ENCODE measurements at regions not wholly inside any gene's neighbourhood (a gene's known extent, or its start where the extent isn't known, plus 50 kb on each side); places are given as distances from the start of the nearest gene placed in this dataset.

- no peaks in the 10 kb centered on the region for H3K4me1 ChIP-seq
- H3K9me3 ChIP-seq = no peaks in the 10 kb centered on the region
- H3K4me3 ChIP-seq = no peak overlapping the region
- 90 to 91% (median 90%) methylated on average over 2 of the region's 2 CpGs for WGBS, 3 donors
- ATAC-seq = no peak
- no peak for DNase-seq
- no peak for TF ChIP-seq CTCF (IDR thresholded peaks at IDR 0.05)
- intact Hi-C loops (cut with DNase I) = no loop called here
- no peak overlapping the region for H3K27ac ChIP-seq
- no peaks in the 10 kb centered on the region for H3K36me3 ChIP-seq (ENCODE audit: insufficient read depth in 1 of 2, low read depth in 1 of 2)
- H3K27me3 ChIP-seq (ENCODE audit: insufficient read depth in 3 of 3, low read length in 2 of 3) = no peaks in the 10 kb centered on the region
These were observed 246.5 kb upstream of the VLDLR start for GRCh38 chr9:2375114-2375513.

GRCh38 chr9:2377117-2377516, 244.5 kb upstream of the VLDLR start:
- H3K36me3 ChIP-seq (ENCODE audit: insufficient read depth in 1 of 2, low read depth in 1 of 2) = no peaks in the 10 kb centered on the region
- ATAC-seq (no peak), DNase-seq (no peak)
- H3K9me3 ChIP-seq = no peaks in the 10 kb centered on the region
- WGBS, 3 donors = 92 to 95% (median 93%) methylated on average over 3 of the region's 3 CpGs
- intact Hi-C loops (cut with DNase I) = no loop called here
- no peaks in the 10 kb centered on the region for H3K27me3 ChIP-seq (ENCODE audit: insufficient read depth in 3 of 3, low read length in 2 of 3)
- no peak overlapping the region for H3K27ac ChIP-seq
- TF ChIP-seq CTCF (IDR thresholded peaks at IDR 0.05) = no peak
- no peaks in the 10 kb centered on the region for H3K4me1 ChIP-seq
- no peak overlapping the region for H3K4me3 ChIP-seq

- Histone ChIP-seq H3K36me3 (ENCODE audit: insufficient read depth in 1 of 2, low read depth in 1 of 2) (no peaks in the 10 kb centered on the region), H3K4me3 (no peak overlapping the region), H3K27me3 (ENCODE audit: insufficient read depth in 3 of 3, low read length in 2 of 3) (no peaks in the 10 kb centered on the region), H3K9me3 (no peaks in the 10 kb centered on the region), H3K4me1 (no peaks in the 10 kb centered on the region), H3K27ac (no peak overlapping the region)
- ATAC-seq = no peak
- WGBS, 3 donors = 83 to 91% (median 89%) methylated on average over 1 of the region's 1 CpG
- TF ChIP-seq CTCF (IDR thresholded peaks at IDR 0.05) = no peak
- intact Hi-C loops (cut with DNase I) = no loop called here
- no peak for DNase-seq
These were observed 243.8 kb upstream of the VLDLR start for GRCh38 chr9:2377834-2378233.

- intact Hi-C loops (cut with DNase I) = no loop called here
- no peaks in the 10 kb centered on the region for H3K36me3 ChIP-seq (ENCODE audit: insufficient read depth in 1 of 2, low read depth in 1 of 2)
- no peak for ATAC-seq
- no peaks in the 10 kb centered on the region for H3K4me1 ChIP-seq
- 87 to 94% (median 90%) methylated on average over 3 of the region's 3 CpGs for WGBS, 3 donors
- no peak for TF ChIP-seq CTCF (IDR thresholded peaks at IDR 0.05)
- no peak overlapping the region for H3K4me3 ChIP-seq
- no peak overlapping the region for H3K27ac ChIP-seq
- no peaks in the 10 kb centered on the region for H3K9me3 ChIP-seq
- H3K27me3 ChIP-seq (ENCODE audit: insufficient read depth in 3 of 3, low read length in 2 of 3) = no peaks in the 10 kb centered on the region
- no peak for DNase-seq
These were observed 243.3 kb upstream of the VLDLR start for GRCh38 chr9:2378266-2378665.

GRCh38 chr9:2378816-2379215, 242.8 kb upstream of the VLDLR start:
- no peak overlapping the region for H3K4me3 ChIP-seq
- no peak for TF ChIP-seq CTCF (IDR thresholded peaks at IDR 0.05)
- 99 to 100% (median 100%) methylated on average over 1 of the region's 1 CpG for WGBS, 3 donors
- DNase-seq (no peak), ATAC-seq (no peak)
- no peaks in the 10 kb centered on the region for H3K9me3 ChIP-seq
- H3K27ac ChIP-seq = no peak overlapping the region
- H3K36me3 ChIP-seq (ENCODE audit: insufficient read depth in 1 of 2, low read depth in 1 of 2) = no peaks in the 10 kb centered on the region
- H3K27me3 ChIP-seq (ENCODE audit: insufficient read depth in 3 of 3, low read length in 2 of 3) = no peaks in the 10 kb centered on the region
- intact Hi-C loops (cut with DNase I) = no loop called here
- H3K4me1 ChIP-seq = no peaks in the 10 kb centered on the region
